Right forelimb (tissue), 1 donor: ENCODE measurements at regions not wholly inside any gene's neighbourhood (a gene's known extent, or its start where the extent isn't known, plus 50 kb on each side); places are given as distances from the start of the nearest gene placed in this dataset.
"Not testable (repeated sequence)": the region's sequence is repeated elsewhere in the genome, so short reads cannot be mapped to it uniquely, and the experiment has no call there.

Experiments used
- DNase-seq: peaks from one replicate; pipeline ENCODE4 v3.0.0-alpha.2; 2018

- DNase-seq, result no peak
Observed at GRCh38 chr10:61262486-61263261, 190.5 kb downstream of the TMEM26 start.

- DNase-seq, result no peak
Observed at GRCh38 chr10:61257956-61258496, 195.2 kb downstream of the TMEM26 start.

GRCh38 chr10:61257136-61257535 lies 196.0 kb downstream of the TMEM26 start:
- no peak for DNase-seq

GRCh38 chr10:61252326-61252725 lies 200.9 kb downstream of the TMEM26 start:
- DNase-seq, result not testable (repeated sequence)

- DNase-seq, result no peak
Observed at GRCh38 chr10:61251089-61251488, 202.1 kb downstream of the TMEM26 start.

- no peak for DNase-seq
Observed at GRCh38 chr10:61250131-61250530, 203.1 kb downstream of the TMEM26 start.

- no peak for DNase-seq
Observed at GRCh38 chr10:61248013-61248412, 205.2 kb downstream of the TMEM26 start.

GRCh38 chr10:61244261-61244775 lies 208.9 kb downstream of the TMEM26 start:
- no peak for DNase-seq

- no peak for DNase-seq
Observed at GRCh38 chr10:61232780-61233179, 220.4 kb downstream of the TMEM26 start.

- DNase-seq, result no peak
Observed at GRCh38 chr10:61225939-61226338, 227.2 kb downstream of the TMEM26 start.

GRCh38 chr10:61223576-61223975 lies 229.6 kb downstream of the TMEM26 start:
- no peak for DNase-seq

- DNase-seq, result no peak
Observed at GRCh38 chr10:61219696-61220095, 233.5 kb downstream of the TMEM26 start.

GRCh38 chr10:61217851-61218565 lies 235.2 kb downstream of the TMEM26 start:
- DNase-seq, result no peak

GRCh38 chr10:61215246-61215645 lies 237.9 kb downstream of the TMEM26 start:
- DNase-seq, result no peak

GRCh38 chr10:61211468-61211867 lies 241.7 kb downstream of the TMEM26 start:
- DNase-seq, result no peak

GRCh38 chr10:61197057-61197456 lies 253.1 kb upstream of the RHOBTB1 start:
- DNase-seq, result no peak

GRCh38 chr10:61195211-61195610 lies 251.2 kb upstream of the RHOBTB1 start:
- DNase-seq, result no peak

- not testable (repeated sequence) for DNase-seq
Observed at GRCh38 chr10:61192589-61192988, 248.6 kb upstream of the RHOBTB1 start.

GRCh38 chr10:61192042-61192441 lies 248.1 kb upstream of the RHOBTB1 start:
- DNase-seq, result no peak

GRCh38 chr10:61189912-61190311 lies 245.9 kb upstream of the RHOBTB1 start:
- no peak for DNase-seq

GRCh38 chr10:61188691-61189090 lies 244.7 kb upstream of the RHOBTB1 start:
- no peak for DNase-seq

- DNase-seq, result no peak
Observed at GRCh38 chr10:61188101-61188500, 244.1 kb upstream of the RHOBTB1 start.

- no peak for DNase-seq
Observed at GRCh38 chr10:61187601-61188000, 243.6 kb upstream of the RHOBTB1 start.

- no peak for DNase-seq
Observed at GRCh38 chr10:61186408-61186807, 242.4 kb upstream of the RHOBTB1 start.
